NCI-H748 (cell line): ENCODE measurements at regions not wholly inside any gene's neighbourhood (a gene's known extent, or its start where the extent isn't known, plus 50 kb on each side); places are given as distances from the start of the nearest gene placed in this dataset.
"Not testable (repeated sequence)": the region's sequence is repeated elsewhere in the genome, so short reads cannot be mapped to it uniquely, and the experiment has no call there.

Experiments
- DNase-seq: peaks from one replicate; lab custom pipeline; 2025; ENCODE audit not compliant: unreplicated experiment; lab: John Stamatoyannopoulos, UW

DNA sequence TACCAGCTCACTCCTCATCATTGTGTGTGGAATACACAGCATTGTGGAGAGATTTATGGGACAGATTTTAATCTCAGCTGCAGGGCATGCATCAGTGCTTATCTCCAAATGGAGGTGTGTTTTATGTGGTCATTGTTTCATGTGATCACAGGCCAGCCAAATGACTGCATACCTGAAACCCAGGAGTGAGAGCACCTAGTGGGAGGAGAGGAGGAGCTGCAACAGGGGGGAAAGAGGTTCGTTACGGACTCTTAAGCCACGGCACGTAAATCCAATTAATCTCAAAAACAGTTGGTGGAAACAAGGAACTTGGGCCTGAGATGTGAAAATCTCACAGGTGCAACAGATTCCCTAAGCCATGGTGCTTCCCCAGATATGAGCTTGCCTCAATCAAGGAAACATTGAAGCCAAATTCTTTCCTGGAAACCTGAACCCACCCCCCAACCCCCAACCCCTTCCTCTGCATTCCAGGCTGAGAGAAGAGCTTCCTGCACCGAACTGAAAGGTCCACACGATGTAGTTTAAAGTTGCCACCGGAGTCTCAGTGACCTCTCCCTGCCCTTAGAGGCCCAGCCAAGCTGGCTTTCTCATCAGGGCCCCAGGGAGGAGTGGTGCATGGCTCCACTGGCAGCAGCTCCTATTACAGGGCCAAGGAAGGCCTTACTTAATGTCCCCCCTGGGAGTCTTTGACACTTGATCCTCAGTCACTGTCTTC, 167.4 kb downstream of the C1D start:
- peak; percentile 5 for DNase-seq

DNA sequence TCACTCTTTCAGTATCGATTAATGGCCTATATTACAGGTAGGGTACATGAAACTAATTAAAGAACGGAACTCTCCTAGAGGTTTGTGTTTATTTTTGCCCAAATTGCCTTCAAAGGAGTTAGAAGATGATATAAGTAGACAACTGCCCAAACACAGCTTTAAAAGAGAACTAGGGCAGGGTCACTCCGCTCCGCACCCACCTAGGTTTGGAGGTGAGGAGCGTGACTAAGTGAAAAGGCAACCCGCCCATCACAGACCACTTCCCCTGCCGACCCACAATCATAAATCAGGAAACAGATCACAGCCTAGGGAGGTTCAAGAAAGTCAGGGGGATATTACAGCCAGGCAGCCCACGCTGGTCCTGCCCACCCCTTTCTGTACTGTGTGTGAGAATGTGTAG, 166.7 kb downstream of the C1D start:
- DNase-seq = no peak

DNA sequence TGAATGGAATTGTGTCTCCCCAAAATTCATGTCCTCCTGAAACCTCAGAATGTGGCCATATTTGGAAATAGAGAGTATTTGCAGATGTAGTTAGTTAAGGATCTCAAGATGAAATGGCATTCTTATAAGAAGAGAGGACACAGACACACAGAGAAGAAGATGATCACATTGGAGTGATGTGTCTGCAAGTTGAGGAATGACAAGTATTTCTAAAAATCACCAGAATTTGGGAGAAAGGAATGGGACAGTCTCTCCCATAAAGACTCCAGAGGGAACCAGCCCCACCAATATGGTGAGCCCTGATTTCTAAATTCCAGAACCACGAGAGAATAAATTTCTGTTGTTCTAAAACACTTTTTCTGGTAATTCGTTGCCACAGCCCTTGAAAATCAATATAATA, 166.3 kb downstream of the C1D start:
- no peak for DNase-seq

- DNase-seq = no peak
Observed at GRCh38 chr2:67898595-67898994, 164.2 kb downstream of the C1D start.

GRCh38 chr2:67899187-67899586, 163.6 kb downstream of the C1D start:
- DNase-seq = peak; percentile 73

DNA sequence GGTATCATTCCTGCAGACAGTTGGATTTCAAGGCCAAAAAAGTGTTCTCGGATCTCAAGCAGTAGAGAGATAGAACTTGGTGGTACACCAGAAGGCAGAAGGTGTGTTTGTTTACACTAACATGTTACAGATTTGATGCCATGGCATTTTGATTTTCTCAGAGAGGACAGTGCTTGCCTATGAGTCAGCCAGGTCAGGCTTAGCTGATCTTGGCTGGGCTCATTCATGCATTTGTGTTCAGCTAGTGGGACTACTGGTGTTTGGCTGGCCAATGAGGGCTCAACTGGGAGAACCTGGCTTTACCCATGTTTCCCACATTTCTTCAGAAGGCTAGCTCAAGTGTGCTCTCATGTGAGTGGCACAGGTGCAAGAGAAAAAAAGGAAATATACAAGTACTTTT, 162.0 kb downstream of the C1D start:
- DNase-seq = no peak

DNA sequence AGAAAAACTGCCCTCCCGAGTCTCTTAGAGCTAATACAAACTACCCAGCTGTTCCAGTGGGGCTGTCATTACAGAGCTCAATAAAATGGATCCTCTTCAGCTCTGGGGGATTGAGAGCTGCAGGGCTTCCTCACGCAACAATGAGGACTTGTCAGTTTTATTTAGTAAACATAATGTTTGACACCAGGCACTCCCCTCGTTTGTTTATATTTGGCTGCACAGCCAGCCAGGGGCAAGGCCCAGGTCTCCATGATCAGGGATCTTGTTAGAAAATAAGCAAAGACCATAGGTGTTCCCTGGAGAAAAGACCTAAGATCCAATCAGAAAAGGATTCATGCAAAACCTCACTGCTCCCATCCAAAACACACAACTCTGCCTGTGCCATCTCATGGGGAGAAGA, 158.2 kb downstream of the C1D start:
- DNase-seq = peak; percentile 6

- DNase-seq = no peak
Observed at GRCh38 chr2:67904966-67905365, 157.8 kb downstream of the C1D start.

- DNase-seq = not testable (repeated sequence)
Observed at GRCh38 chr2:67906547-67906946, 156.3 kb downstream of the C1D start.

GRCh38 chr2:67917332-67918054, 145.3 kb downstream of the C1D start:
- DNase-seq = no peak

DNA sequence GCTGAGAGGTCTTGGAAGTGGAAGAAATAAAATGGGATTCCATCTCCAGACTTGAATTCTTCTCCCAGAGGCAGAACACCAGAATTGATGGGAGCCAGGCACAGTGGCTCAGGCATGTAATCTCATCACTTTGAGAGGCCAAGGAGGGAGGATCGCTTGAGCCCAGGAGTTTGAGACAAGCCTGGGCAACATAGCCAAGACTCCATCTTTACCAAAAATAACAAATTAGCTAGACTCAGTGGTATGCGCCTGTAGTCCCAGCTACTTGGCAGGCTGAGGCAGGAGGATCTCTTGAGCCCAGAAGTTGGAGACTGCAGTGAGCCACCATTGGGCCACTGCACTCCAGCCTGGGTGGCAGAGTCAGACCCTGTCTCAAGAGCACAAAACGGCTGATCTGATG, 144.3 kb downstream of the C1D start:
- DNase-seq = no peak

- no peak for DNase-seq
Observed at GRCh38 chr2:67919490-67919889, 143.3 kb downstream of the C1D start.

- peak; percentile 92 for DNase-seq
Observed at GRCh38 chr2:67922080-67922785, 140.6 kb downstream of the C1D start.

DNA sequence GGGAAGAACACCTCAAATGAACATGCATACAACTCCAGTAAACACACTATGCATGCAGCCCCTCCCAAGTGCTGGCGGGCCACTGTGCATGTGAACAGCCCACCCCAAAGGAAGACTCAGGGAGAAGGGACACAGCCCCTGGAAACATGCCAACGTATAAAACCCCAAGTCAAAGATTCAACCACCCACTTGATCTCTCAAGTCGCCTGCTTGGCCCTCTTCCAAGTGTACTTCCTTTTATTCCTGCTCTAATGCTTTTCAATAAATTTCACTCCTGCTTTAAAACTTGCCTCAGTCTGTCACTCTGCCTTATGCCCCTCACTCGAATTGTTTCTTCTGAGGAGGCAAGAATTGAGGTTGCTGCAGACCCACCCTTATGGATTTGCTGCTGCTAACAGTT, 139.1 kb downstream of the C1D start:
- peak; percentile 61 for DNase-seq

- no peak for DNase-seq
Observed at GRCh38 chr2:67927501-67927900, 135.3 kb downstream of the C1D start.

- DNase-seq = peak; percentile 2
Observed at GRCh38 chr2:67930156-67930555, 132.6 kb downstream of the C1D start.

DNA sequence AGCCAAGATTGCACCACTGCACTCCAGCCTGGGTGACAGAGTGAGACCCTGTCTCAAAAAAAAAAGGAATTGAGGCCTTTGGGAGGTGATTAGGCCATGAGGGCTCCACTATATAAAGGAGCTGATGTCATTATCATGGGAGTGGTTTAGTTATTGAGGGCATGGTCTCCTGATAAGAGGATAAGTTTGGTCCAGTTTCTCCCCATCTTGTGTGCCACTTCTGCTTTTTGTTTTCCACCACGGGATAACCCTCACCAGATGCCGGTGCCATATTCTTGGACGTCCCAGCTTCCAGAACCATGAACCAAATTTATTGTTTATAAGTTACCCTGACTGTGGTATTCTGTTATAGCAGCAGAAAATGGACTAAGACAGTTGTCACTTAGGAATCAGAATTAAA, 125.8 kb downstream of the C1D start:
- DNase-seq = no peak

GRCh38 chr2:67938053-67938452, 124.8 kb downstream of the C1D start:
- DNase-seq = no peak

- no peak for DNase-seq
Observed at GRCh38 chr2:67945056-67945455, 117.7 kb downstream of the C1D start.

DNA sequence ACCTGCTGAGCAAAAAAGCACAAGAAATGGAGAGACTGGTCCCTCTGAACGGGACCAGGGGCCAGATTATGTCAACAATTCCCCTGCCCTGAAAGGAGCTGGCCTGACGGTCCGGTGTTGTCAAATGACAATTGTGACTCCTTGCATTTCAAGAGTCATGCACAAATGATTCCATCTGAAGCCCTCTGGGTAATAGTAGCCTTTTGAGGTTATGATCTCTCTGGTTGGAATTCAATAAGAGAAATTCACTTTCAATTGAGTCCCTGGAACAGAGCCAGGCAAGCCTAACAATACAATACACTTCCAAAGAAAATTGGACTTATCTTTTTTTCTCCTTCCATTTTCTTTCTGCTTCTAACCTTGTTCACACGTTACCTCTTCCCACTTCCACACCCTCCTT, 116.9 kb downstream of the C1D start:
- peak; percentile 18 for DNase-seq

DNA sequence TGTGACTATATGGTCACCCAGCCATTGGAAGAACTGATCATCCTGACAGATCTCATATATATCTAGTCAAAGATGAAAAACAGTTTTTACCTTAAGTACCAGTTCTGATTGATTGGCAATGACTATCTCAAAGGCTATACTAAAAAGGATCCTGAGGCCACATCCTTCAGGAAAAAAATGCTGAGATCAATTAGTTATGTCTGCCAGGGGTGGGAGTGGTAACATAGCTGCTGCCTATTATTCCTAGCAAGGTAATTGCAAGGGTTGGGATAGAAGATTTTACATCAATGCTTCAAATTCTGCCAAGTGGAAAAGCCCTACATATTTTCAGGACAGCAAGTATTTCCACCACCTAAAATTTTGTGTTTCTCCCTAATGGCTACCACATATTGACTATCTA, 114.7 kb downstream of the C1D start:
- no peak for DNase-seq

DNA sequence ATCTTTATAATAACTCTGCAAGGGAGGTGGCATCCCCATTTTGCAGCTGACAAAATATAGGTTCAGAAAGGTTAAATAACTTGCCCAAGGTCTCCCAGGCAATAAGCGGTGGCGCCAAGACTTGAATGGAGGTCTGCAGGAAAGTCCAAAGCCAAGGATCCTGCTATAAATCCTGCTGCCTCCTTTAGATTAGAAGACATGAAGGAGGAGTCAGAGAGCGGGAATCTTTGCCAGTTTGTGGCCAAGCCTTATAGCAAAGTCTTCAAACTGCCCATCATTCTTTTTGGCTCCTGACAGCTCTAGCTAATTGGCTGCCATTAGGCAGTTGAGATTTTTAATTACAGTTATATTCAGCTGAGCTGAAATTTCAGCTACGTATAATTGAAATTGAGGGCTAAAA, 114.3 kb downstream of the C1D start:
- DNase-seq = no peak
